COLO829 (cell line): ENCODE measurements at regions not wholly inside any gene's neighbourhood (a gene's known extent, or its start where the extent isn't known, plus 50 kb on each side); places are given as distances from the start of the nearest gene placed in this dataset.

ENCODE experiments used
- DNase-seq: peaks from one replicate; pipeline ENCODE4 v3.0.0; 2012; ENCODE audit warnings: low spot score

DNA sequence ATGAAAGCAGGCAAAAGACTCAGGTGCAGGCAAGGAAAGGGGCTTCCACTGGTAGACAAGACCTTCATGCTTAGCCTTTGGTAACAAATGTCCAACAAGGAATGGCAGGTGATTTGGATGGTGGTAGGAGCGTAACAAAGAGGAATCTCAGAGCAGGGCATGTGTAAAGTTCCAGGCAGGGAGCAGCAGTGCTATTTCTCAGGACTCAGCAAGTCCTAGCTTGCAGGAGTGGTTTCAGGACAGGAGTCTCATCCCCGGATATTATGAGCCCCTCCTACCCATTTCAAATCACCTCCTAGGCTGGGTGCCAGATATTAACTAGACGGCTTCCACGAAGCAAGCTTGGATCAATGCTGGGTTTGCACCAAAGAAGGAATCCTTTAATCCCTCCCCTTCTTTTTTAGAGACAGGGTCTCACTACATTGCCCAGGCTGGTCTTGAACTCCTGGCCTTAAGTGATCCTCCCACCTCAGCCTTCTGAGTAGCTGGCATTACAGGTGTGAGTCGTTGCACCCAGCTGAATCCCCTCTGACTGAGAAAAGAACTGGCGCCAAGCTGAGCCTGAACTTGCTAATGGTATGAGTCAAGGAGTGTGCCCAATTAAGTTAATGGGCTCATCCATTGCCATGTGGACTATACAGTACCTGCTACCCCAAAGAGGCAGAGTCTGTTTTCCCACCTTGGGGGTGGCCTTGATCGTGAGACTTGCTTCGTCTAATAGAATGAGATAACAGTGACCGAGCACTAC, 190.3 kb downstream of the ARL4C start:
- DNase-seq: no peak

DNA sequence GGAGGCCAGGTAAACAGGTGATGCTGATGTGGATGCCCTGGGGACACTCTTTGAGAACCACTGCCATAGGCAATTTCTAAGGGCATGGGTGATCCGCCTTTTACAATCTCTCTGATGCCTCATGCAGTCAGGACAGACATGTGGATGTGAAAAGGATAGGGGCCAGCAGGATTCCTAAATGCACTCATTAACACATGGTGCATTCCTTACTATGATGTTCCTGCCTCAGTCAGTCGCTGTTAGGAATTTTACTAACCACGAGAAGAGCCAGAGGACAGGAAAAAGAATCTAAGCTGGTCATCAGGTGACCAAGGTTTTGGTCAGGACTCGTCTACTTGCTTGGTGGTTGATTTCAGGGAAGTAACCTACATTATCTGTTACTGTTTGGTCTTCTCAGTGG, 191.0 kb downstream of the ARL4C start:
- no peak for DNase-seq

- DNase-seq: no peak
Measured at GRCh38 chr2:234304950-234305349, 191.9 kb downstream of the ARL4C start.

- DNase-seq: no peak
Measured at GRCh38 chr2:234302664-234302991, 194.3 kb downstream of the ARL4C start.

DNA sequence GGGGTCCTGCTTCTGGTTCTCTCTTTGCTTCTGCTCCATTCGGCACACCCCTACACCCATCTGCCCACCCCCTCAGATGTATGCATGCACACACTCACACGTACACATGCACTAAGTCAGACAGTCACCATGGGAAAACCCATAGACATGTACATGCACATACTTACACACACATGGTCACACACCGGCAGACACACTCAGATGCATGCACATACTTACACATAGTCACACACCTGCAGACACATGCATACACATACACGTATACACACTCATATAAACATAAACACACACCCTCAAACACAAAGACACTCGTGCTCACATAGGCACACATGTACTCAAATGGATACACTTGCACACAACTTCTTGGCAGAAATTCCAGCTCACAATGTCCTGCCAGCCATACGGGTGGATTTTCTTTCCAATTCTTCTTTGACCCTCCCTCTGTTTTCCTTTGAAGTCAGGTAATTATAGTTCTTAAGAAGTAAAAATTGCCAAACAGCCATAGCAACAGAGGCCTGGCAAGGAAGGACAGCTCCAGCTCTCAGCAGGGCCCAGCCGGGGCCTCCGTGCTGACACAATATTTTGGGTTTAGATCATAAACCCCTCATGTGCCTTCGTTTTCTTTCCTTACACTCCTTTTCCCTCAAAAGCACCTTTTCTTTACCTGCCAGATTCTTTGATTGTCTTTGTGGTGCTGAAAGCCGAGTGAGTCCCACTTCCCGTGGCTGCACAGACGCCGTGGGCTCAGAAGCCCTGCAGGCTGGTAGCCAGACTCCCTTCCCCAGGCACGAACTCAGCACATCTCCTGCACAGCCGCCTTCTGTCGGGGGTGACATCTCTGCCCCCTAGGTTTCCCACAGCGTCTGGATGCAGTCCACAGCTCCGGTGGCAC, 195.7 kb downstream of the ARL4C start:
- DNase-seq: no peak

GRCh38 chr2:234300391-234300925, 196.4 kb downstream of the ARL4C start:
- DNase-seq: no peak

DNA sequence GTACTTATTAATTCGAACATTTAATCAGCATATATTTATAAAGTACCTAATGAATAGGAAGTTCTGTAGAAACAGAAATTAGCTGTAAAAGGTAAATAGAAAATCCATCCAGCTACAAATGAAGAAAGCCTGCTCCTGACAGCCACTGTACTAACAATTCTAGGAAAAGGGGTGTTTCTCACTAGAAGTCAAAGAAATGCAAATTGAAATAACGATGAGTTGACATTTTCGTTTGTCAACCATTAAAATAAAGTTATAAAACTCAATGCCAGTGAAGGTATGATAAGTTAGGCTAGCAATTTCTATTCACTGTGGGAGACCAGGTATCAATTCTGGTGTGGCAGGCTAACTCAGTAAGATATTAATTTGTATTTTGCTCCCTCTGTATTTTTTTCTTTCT, 198.0 kb downstream of the ARL4C start:
- DNase-seq: no peak

GRCh38 chr2:234296991-234297390, 199.9 kb downstream of the ARL4C start:
- no peak for DNase-seq

GRCh38 chr2:234293973-234294372, 202.9 kb downstream of the ARL4C start:
- no peak for DNase-seq

DNA sequence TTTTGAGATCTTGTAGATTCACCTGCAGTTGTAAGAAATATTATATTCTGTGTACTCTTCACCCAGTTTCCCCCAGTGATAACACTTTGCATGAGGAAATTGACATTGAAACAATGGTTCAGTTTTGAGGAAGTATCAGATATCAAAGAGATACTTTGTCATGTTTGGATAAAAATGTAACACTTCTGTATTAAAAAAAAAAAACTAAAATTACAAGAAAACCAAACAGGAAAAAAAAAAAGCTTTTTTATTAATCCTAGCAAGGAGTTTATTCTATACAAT, 204.0 kb downstream of the ARL4C start:
- no peak for DNase-seq

- no peak for DNase-seq
Measured at GRCh38 chr2:234292205-234292961, 204.5 kb downstream of the ARL4C start.

DNA sequence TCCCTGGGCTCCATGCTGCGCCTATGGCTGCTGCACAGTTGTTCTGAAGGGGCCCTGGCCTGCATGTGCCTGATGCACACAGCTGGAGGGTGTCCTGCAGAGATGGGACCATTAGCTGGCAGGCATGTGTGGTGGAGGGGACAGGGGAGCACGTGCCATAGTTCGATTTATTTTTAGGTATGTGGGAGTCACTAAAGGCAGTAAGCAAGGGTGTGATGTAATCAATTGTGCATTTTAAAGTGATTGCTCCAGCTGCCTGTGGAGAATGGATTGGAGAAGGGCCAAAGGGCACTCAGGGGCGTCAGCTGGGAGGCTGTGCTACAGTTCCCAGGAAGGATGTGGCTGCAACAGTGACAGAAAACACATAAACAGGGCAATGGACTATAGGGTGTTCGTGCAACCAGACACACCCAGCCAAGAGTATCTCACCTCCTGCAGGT, 205.1 kb downstream of the ARL4C start:
- DNase-seq: no peak

DNA sequence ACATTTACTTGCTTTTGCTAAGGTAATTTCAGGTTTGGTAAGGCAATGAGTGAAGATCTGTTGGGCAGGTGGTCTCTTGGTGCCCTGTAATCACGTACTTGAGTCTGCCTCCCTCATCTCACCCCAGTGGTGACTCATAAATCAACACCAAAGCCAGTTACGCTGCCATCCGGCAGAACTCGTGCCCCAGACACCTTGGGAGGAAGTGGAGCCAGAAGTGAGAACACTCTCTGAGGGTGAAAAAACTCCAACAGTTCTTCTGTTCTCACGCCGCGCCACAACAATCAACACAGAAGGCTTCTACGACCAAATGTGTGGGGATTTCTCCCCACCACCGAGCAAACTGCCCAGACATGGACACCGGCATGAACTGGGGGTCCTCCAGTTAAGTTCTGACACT, 206.2 kb downstream of the ARL4C start:
- no peak for DNase-seq

- DNase-seq: peak; percentile 56
Measured at GRCh38 chr2:234289834-234290590, 206.9 kb downstream of the ARL4C start.

GRCh38 chr2:234288974-234289455, 207.9 kb downstream of the ARL4C start:
- peak; percentile 48 for DNase-seq

DNA sequence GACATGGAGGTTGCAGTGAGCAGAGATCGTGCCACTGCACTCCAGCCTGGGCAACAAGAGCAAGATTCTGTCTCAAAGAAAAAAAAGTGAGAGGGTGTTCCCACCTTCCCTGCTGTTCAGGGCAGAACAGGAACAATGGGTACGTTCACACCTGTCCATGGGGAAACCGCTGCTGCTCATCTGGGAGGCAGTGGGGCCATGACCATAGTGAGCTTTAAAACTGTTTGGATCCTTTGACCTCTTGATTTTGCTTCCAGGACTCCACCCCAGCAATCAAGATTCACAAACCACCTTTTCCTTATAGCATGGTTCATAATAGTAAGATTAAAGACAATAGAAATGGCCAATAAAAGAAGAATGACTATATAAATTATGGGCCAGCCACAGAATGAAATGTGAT, 209.2 kb downstream of the ARL4C start:
- DNase-seq: no peak

GRCh38 chr2:234286956-234287355, 209.9 kb downstream of the ARL4C start:
- DNase-seq: no peak

DNA sequence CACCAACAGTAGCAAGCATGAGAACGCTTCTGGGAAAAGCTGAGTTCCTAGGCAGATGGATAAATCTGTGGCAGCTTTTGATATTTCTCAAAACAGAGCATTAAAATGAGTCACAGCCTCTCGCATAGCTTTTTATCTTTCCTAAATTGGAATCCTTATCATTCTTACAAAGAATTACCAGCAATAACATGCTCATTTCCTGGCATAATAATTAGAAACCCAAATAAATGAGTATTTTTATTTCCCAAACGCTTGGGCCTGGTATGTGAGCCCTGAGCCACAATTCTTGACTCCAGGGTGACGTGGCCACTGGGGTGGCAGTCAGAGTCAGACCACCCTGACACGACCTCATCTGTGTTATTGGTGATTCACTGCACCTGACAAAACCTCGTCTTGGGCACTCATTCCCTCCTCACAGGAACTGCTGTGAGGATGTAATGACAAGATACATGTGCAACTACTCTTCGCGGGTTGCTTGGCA, 210.7 kb downstream of the ARL4C start:
- DNase-seq: no peak

DNA sequence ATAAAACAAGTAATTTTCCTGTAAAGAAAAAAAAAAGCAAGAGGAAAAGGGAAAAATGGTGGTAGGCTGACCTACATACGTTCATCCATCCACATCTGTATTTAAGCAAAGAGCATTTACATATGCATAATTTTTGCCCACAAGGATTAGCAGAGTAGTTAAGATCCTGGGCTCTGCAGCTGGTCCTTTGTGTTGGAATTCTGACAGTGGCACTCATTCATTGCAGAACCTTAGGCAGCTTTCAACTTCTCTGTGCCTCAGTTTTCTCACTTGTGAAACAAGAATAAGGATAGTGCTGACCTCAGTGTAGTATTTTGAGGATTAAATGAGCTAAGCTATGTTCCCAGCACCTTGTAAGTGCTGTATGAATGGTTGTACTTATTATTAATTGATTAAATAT, 211.3 kb downstream of the ARL4C start:
- DNase-seq: no peak

DNA sequence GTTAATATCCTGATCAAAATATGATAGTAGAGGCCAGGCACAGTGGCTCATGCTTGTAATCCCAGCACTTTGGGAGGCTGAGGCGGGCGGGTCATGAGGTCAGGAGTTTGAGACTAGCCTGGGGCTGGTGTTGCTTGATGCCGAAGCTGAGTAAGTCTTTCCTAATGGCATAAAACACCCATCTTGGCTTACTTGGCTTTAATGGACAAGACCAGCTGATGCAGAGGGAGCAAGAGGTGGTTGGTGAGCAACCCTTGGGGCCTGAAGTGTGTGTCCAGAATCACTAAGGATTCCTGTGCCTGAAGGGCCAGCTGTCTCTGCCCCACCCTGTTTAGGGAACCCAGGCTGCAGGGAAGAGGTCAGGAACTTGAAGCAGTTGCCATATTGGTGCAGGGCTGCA, 217.2 kb downstream of the ARL4C start:
- DNase-seq: no peak

GRCh38 chr2:234278556-234279255, 218.2 kb downstream of the ARL4C start:
- no peak for DNase-seq
